Neural cell (in vitro differentiated cells): ENCODE measurements at regions not wholly inside any gene's neighbourhood (a gene's known extent, or its start where the extent isn't known, plus 50 kb on each side); places are given as distances from the start of the nearest gene placed in this dataset.
"Not testable (repeated sequence)": the region's sequence is repeated elsewhere in the genome, so short reads cannot be mapped to it uniquely, and the experiment has no call there.

Experiments used
- H2AFZ ChIP-seq: fragments of 200-600, 300-800 bp; sonication (generic), shearing (Covaris generic); 2 replicates; pipeline ENCODE4 v1.6.0; 2014; ENCODE audit warnings: low read depth, mild to moderate bottlenecking, antibody characterized with exemption, low read length, moderate library complexity
- H3F3A ChIP-seq: fragments of 200-600 bp; shearing (Covaris generic); 2 replicates; pipeline ENCODE4 v1.6.1; 2016; ENCODE audit warnings: mild to moderate bottlenecking, moderate library complexity, mixed read lengths, antibody characterized with exemption, low read length; ENCODE audit not compliant: insufficient read depth, poor library complexity, severe bottlenecking
- H3K27ac ChIP-seq: fragments of 200-600, 300-800 bp; sonication (generic), shearing (Covaris generic); 2 replicates; pipeline ENCODE4 v1.5.1; 2014; ENCODE audit warnings: mild to moderate bottlenecking, low read length, moderate library complexity
- H3K27me3 ChIP-seq: fragments of 300-800, 200-600 bp; sonication (generic), shearing (Covaris generic); 2 replicates; pipeline ENCODE4 v1.6.0; 2014; ENCODE audit warnings: mild to moderate bottlenecking, low read depth, low read length, moderate library complexity; ENCODE audit not compliant: insufficient read depth
- H3K36me3 ChIP-seq: fragments of 300-800, 200-600 bp; sonication (generic), shearing (Covaris generic); 2 replicates; pipeline ENCODE4 v1.5.1; 2014; ENCODE audit warnings: mild to moderate bottlenecking, antibody characterized with exemption, low read length, moderate library complexity; ENCODE audit not compliant: insufficient read depth
- H3K4me2 ChIP-seq: fragments of 300-800, 200-600 bp; sonication (generic), shearing (Covaris generic); 2 replicates; pipeline ENCODE4 v1.6.0; 2014; ENCODE audit warnings: mild to moderate bottlenecking, low read length
- H3K4me3 ChIP-seq: fragments of 300-800, 200-600 bp; sonication (generic), shearing (Covaris generic); 2 replicates; pipeline ENCODE4 v1.5.1; 2014; ENCODE audit warnings: mild to moderate bottlenecking, low read length, moderate library complexity
- H3K79me2 ChIP-seq: fragments of 200-600 bp; shearing (Covaris generic); replicated peaks from 2 replicates; pipeline ENCODE4 v1.6.0; 2014; ENCODE audit warnings: mild to moderate bottlenecking, low read length, moderate library complexity; ENCODE audit not compliant: insufficient read depth
- H3K9ac ChIP-seq: fragments of 300-800, 200-600 bp; sonication (generic), shearing (Covaris generic); 2 replicates; pipeline ENCODE4 v1.6.1; 2016; ENCODE audit warnings: mild to moderate bottlenecking, low read length, mixed read lengths
- H3K9me2 ChIP-seq: fragments of 200-600 bp; shearing (Covaris generic); 2 replicates; pipeline ENCODE4 v1.6.1; 2016; ENCODE audit warnings: mild to moderate bottlenecking, low read length, mixed read lengths; ENCODE audit not compliant: insufficient read depth
- H3K9me3 ChIP-seq: fragments of 200-600, 300-800 bp; sonication (generic), shearing (Covaris generic); 2 replicates; pipeline ENCODE4 v1.6.1; 2016; ENCODE audit warnings: mild to moderate bottlenecking, mixed run types, low read length, moderate library complexity, mixed read lengths
- H4K20me1 ChIP-seq: fragments of 200-600 bp; shearing (Covaris generic); 2 replicates; pipeline ENCODE4 v1.6.1; 2016; ENCODE audit warnings: mild to moderate bottlenecking, mixed run types; ENCODE audit not compliant: insufficient read depth
- EP300 ChIP-seq: fragments of 450-650 bp; conservative IDR thresholded peaks from 2 replicates; pipeline ENCODE4 v1.6.1; 2014; ENCODE audit warnings: antibody characterized with exemption, mild to moderate bottlenecking, moderate library complexity; ENCODE audit not compliant: poor library complexity, severe bottlenecking
- EZH2 ChIP-seq: fragments of 200-600, 300-800 bp; shearing (Covaris generic), sonication (generic); IDR thresholded peaks from 2 replicates; pipeline ENCODE4 v1.6.1; 2014; ENCODE audit warnings: antibody characterized with exemption, low read length, borderline replicate concordance, mild to moderate bottlenecking; ENCODE audit not compliant: insufficient read depth, poor library complexity, severe bottlenecking
- MXI1 ChIP-seq: fragments of 450-650 bp; conservative IDR thresholded peaks from 2 replicates; pipeline ENCODE4 v1.6.1; 2014; ENCODE audit warnings: antibody characterized with exemption, mild to moderate bottlenecking; ENCODE audit not compliant: poor library complexity, severe bottlenecking
- POLR2AphosphoS5 ChIP-seq: IDR thresholded peaks from 2 replicates; pipeline ENCODE4 v1.6.1; 2012
- RAD21 ChIP-seq: fragments of 450-650 bp; conservative IDR thresholded peaks from 2 replicates; pipeline ENCODE4 v1.6.1; 2014; ENCODE audit warnings: antibody characterized with exemption, mild to moderate bottlenecking, moderate library complexity
- SMC3 ChIP-seq: fragments of 450-650 bp; conservative IDR thresholded peaks from 2 replicates; pipeline ENCODE4 v1.6.1; 2014; ENCODE audit warnings: antibody characterized with exemption, mild to moderate bottlenecking, moderate library complexity; ENCODE audit not compliant: poor library complexity
- TAF1 ChIP-seq: IDR thresholded peaks from 2 replicates; pipeline ENCODE4 v1.6.1; 2012; ENCODE audit warnings: low read depth
- TF ChIP-seq, protein P1 (sequence below): IDR thresholded peaks from 2 replicates; pipeline ENCODE4 v1.6.1; 2012; ENCODE audit warnings: borderline replicate concordance
- TF ChIP-seq, protein P2 (sequence below): fragments of 450-650 bp; IDR thresholded peaks from 2 replicates; pipeline ENCODE4 v1.5.1; 2014; ENCODE audit warnings: antibody characterized with exemption, mild to moderate bottlenecking, moderate library complexity; ENCODE audit not compliant: poor library complexity, severe bottlenecking

DNA sequence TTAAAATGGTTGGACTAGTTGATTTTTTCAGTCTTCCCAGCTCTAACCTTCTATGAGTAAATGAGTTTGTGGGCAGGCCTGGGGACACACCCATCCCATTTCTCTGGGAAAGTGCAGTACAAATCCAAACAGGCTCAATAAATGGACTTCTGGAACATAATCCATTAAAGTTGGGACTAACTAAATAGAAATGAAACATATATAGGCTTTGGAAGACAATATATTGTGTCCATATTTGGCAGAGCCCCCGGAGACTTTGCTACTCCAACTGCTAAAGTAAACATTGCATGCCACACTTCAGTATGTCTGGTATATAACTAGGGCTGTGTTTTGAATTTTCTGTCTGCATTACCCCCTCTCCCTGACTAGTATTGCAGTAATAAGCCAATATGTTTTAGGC is 191.4 kb upstream of the DAB2 start:
- no peaks in the 10 kb centered on the region for H3F3A ChIP-seq
- no peaks in the 10 kb centered on the region for H3K27me3 ChIP-seq
- H3K9me2 ChIP-seq: no peaks in the 10 kb centered on the region
- H4K20me1 ChIP-seq: no peaks in the 10 kb centered on the region
- no peaks in the 10 kb centered on the region for H3K9me3 ChIP-seq
- H3K79me2 ChIP-seq: no peaks in the 10 kb centered on the region
- no peak overlapping the region for H2AFZ ChIP-seq
- no peaks in the 10 kb centered on the region for H3K36me3 ChIP-seq
- no peak overlapping the region for H3K27ac ChIP-seq
- TF ChIP-seq, protein P1, sequence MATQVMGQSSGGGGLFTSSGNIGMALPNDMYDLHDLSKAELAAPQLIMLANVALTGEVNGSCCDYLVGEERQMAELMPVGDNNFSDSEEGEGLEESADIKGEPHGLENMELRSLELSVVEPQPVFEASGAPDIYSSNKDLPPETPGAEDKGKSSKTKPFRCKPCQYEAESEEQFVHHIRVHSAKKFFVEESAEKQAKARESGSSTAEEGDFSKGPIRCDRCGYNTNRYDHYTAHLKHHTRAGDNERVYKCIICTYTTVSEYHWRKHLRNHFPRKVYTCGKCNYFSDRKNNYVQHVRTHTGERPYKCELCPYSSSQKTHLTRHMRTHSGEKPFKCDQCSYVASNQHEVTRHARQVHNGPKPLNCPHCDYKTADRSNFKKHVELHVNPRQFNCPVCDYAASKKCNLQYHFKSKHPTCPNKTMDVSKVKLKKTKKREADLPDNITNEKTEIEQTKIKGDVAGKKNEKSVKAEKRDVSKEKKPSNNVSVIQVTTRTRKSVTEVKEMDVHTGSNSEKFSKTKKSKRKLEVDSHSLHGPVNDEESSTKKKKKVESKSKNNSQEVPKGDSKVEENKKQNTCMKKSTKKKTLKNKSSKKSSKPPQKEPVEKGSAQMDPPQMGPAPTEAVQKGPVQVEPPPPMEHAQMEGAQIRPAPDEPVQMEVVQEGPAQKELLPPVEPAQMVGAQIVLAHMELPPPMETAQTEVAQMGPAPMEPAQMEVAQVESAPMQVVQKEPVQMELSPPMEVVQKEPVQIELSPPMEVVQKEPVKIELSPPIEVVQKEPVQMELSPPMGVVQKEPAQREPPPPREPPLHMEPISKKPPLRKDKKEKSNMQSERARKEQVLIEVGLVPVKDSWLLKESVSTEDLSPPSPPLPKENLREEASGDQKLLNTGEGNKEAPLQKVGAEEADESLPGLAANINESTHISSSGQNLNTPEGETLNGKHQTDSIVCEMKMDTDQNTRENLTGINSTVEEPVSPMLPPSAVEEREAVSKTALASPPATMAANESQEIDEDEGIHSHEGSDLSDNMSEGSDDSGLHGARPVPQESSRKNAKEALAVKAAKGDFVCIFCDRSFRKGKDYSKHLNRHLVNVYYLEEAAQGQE: no peak
- H3K4me2 ChIP-seq: no peak overlapping the region
- H3K9ac ChIP-seq: no peak overlapping the region
- H3K4me3 ChIP-seq: no peak overlapping the region

DNA sequence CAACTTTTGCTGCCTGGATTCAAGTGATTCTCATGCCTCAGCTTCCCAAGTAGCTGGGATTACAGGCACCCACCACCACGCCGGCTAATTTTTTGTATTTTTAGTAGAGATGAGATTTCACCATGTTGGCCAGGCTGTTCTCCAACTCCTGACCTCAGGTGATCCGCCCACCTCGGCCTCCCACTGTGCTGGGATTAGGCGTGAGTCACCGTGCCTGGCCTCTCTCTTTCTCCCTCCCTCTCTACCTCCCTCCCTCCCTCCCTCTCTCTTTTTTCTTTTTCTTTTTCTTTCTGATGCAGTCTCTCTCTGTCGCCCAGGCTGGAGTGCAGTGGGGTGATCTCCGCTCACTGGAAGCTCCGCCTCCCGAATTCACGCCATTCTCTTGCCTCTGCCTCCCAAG is 186.3 kb upstream of the DAB2 start:
- H3K79me2 ChIP-seq, H3K4me2 ChIP-seq: not testable (repeated sequence)

DNA sequence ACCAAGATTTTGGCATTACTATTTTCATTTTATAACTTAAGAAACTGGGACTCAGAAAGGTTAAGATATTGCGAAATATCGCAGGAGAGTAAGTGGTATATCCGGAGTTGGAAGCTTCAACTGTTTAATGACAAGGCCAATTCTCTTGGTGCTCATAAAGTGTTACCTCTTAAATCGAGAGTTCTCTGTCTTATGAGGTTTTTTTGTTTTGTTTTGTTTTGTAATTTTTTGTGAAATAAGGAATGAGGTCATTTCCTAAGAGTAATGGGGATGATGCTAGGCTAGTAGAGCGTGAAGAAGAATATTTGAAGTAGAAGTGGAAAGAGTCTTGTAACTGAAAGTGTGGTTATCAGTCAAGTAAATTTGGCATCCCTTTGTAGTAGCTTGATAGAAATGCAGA is 183.2 kb upstream of the DAB2 start:
- H4K20me1 ChIP-seq: no peaks in the 10 kb centered on the region
- no peaks in the 10 kb centered on the region for H3K9me2 ChIP-seq
- no peak for TF ChIP-seq TAF1
- no peak for TF ChIP-seq MXI1
- TF ChIP-seq SMC3: no peak
- no peak for TF ChIP-seq POLR2AphosphoS5
- TF ChIP-seq, protein P1: no peak
- no peak for TF ChIP-seq RAD21
- TF ChIP-seq EP300: no peak
- TF ChIP-seq, protein P2, sequence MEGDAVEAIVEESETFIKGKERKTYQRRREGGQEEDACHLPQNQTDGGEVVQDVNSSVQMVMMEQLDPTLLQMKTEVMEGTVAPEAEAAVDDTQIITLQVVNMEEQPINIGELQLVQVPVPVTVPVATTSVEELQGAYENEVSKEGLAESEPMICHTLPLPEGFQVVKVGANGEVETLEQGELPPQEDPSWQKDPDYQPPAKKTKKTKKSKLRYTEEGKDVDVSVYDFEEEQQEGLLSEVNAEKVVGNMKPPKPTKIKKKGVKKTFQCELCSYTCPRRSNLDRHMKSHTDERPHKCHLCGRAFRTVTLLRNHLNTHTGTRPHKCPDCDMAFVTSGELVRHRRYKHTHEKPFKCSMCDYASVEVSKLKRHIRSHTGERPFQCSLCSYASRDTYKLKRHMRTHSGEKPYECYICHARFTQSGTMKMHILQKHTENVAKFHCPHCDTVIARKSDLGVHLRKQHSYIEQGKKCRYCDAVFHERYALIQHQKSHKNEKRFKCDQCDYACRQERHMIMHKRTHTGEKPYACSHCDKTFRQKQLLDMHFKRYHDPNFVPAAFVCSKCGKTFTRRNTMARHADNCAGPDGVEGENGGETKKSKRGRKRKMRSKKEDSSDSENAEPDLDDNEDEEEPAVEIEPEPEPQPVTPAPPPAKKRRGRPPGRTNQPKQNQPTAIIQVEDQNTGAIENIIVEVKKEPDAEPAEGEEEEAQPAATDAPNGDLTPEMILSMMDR: no peak
- no peak for TF ChIP-seq EZH2
- no peaks in the 10 kb centered on the region for H3K9me3 ChIP-seq
- no peak overlapping the region for H3K4me2 ChIP-seq
- H3K9ac ChIP-seq: no peak overlapping the region
- no peaks in the 10 kb centered on the region for H3K79me2 ChIP-seq
- no peaks in the 10 kb centered on the region for H3F3A ChIP-seq
- no peak overlapping the region for H3K4me3 ChIP-seq
- H3K27me3 ChIP-seq: no peaks in the 10 kb centered on the region
- no peak overlapping the region for H3K27ac ChIP-seq
- no peak overlapping the region for H2AFZ ChIP-seq
- H3K36me3 ChIP-seq: no peaks in the 10 kb centered on the region

More for the DNA sequence above, 186.3 kb upstream of the DAB2 start:
- H3K36me3 ChIP-seq, H2AFZ ChIP-seq, H3K27ac ChIP-seq, H4K20me1 ChIP-seq, H3K9ac ChIP-seq, H3K9me2 ChIP-seq, H3K4me3 ChIP-seq, H3K9me3 ChIP-seq, H3F3A ChIP-seq, H3K27me3 ChIP-seq: not testable (repeated sequence)
